Effector memory CD8-positive, alpha-beta T cell (primary cell): ENCODE measurements at regions not wholly inside any gene's neighbourhood (a gene's known extent, or its start where the extent isn't known, plus 50 kb on each side); places are given as distances from the start of the nearest gene placed in this dataset.

ENCODE experiments used
- ATAC-seq: fragments of 150-1000 bp; cut with Tn5 transposase; replicated peaks from 2 replicates; pipeline ENCODE4 v1.10.0; 2021; ENCODE audit warnings: mild to moderate bottlenecking, moderate library complexity
- DNase-seq, 3 experiments: peaks; one replicate each; pipeline ENCODE4 v3.0.0; 2021
- H3K27ac Mint-ChIP-seq, 2 donors: one replicate each; pipeline ENCODE4 v1.8.0; 2022; ENCODE audit warnings: mild to moderate bottlenecking in 2 of 2, mixed read lengths in 2 of 2, moderate library complexity in 2 of 2
- H3K27me3 Mint-ChIP-seq, 2 donors: one replicate each; pipeline ENCODE4 v1.8.0; 2022; ENCODE audit warnings: mixed read lengths in 2 of 2
- H3K36me3 Mint-ChIP-seq: one replicate; pipeline ENCODE4 v1.8.0; 2022; ENCODE audit warnings: mild to moderate bottlenecking, moderate library complexity, mixed read lengths; ENCODE audit not compliant: insufficient read depth
- H3K4me1 Mint-ChIP-seq, 2 donors: one replicate each; pipeline ENCODE4 v1.8.0; 2022; ENCODE audit warnings: low read depth in 2 of 2, mixed read lengths in 2 of 2
- H3K4me3 Mint-ChIP-seq, 2 donors: one replicate each; pipeline ENCODE4 v1.8.0; 2022; ENCODE audit warnings: mild to moderate bottlenecking in 2 of 2, mixed read lengths in 2 of 2, moderate library complexity in 2 of 2
- H3K9me3 Mint-ChIP-seq, 2 donors: one replicate each; pipeline ENCODE4 v1.8.0; 2022; ENCODE audit warnings: mixed read lengths in 2 of 2

GRCh38 chr14:44316647-44317440 lies 190.2 kb downstream of the FSCB start:
- peaks cover 4 to 7% of the 10 kb centered on the region in 2 donors for H3K9me3 Mint-ChIP-seq
- ATAC-seq (no peak), DNase-seq (no peak)

GRCh38 chr14:44309331-44309730 lies 197.8 kb downstream of the FSCB start:
- no peak overlapping the region for H3K27ac Mint-ChIP-seq
- no peak overlapping the region for H3K4me3 Mint-ChIP-seq
- H3K9me3 Mint-ChIP-seq = peaks cover 3 to 12% of the 10 kb centered on the region in 2 donors
- no peaks in the 10 kb centered on the region for H3K4me1 Mint-ChIP-seq
- DNase-seq (no peak), ATAC-seq (no peak)
- no peaks in the 10 kb centered on the region for H3K27me3 Mint-ChIP-seq
- H3K36me3 Mint-ChIP-seq = no peaks in the 10 kb centered on the region

More at GRCh38 chr14:44316647-44317440, 190.2 kb downstream of the FSCB start:
- Mint-ChIP-seq H3K36me3 (peaks cover under 1% of the 10 kb centered on the region), H3K27me3 (no peaks in the 10 kb centered on the region), H3K4me3 (no peak overlapping the region), H3K27ac (no peak overlapping the region), H3K4me1 (no peaks in the 10 kb centered on the region)

GRCh38 chr14:44300916-44301315 lies 206.2 kb downstream of the FSCB start:
- no peaks in the 10 kb centered on the region for H3K27me3 Mint-ChIP-seq
- H3K9me3 Mint-ChIP-seq = peaks cover 9 to 16% of the 10 kb centered on the region in 2 donors
- no peaks in the 10 kb centered on the region for H3K36me3 Mint-ChIP-seq
- H3K4me3 Mint-ChIP-seq = no peak overlapping the region
- no peaks in the 10 kb centered on the region for H3K4me1 Mint-ChIP-seq
- DNase-seq (no peak), ATAC-seq (no peak)
- H3K27ac Mint-ChIP-seq = no peak overlapping the region

GRCh38 chr14:44297437-44297836 lies 209.6 kb downstream of the FSCB start:
- no peaks in the 10 kb centered on the region for H3K27me3 Mint-ChIP-seq
- H3K9me3 Mint-ChIP-seq = peaks cover 12 to 30% of the 10 kb centered on the region in 2 donors
- no peaks in the 10 kb centered on the region for H3K4me1 Mint-ChIP-seq
- H3K36me3 Mint-ChIP-seq = no peaks in the 10 kb centered on the region
- no peak overlapping the region for H3K27ac Mint-ChIP-seq
- ATAC-seq (no peak), DNase-seq (no peak)
- H3K4me3 Mint-ChIP-seq = no peak overlapping the region

- Mint-ChIP-seq H3K4me3 (no peak overlapping the region), H3K4me1 (no peaks in the 10 kb centered on the region), H3K9me3 (peaks cover 11 to 14% of the 10 kb centered on the region in 2 donors), H3K36me3 (no peaks in the 10 kb centered on the region), H3K27me3 (no peaks in the 10 kb centered on the region), H3K27ac (no peak overlapping the region)
- no peak for ATAC-seq
- no peak for DNase-seq
Measured at GRCh38 chr14:44291366-44291915, 215.6 kb downstream of the FSCB start.

- DNase-seq (no peak), ATAC-seq (no peak)
- Mint-ChIP-seq H3K27ac (no peak overlapping the region), H3K27me3 (no peaks in the 10 kb centered on the region), H3K4me3 (no peak overlapping the region), H3K9me3 (peaks cover 0 to 7% of the 10 kb centered on the region in 2 donors), H3K36me3 (no peaks in the 10 kb centered on the region), H3K4me1 (no peaks in the 10 kb centered on the region)
Measured at GRCh38 chr14:44287858-44288257, 219.2 kb downstream of the FSCB start.

- no peak overlapping the region for H3K4me3 Mint-ChIP-seq
- peaks cover 0 to 4% of the 10 kb centered on the region in 2 donors for H3K9me3 Mint-ChIP-seq
- DNase-seq = no peak
- H3K27me3 Mint-ChIP-seq = no peaks in the 10 kb centered on the region
- no peak overlapping the region for H3K27ac Mint-ChIP-seq
- H3K36me3 Mint-ChIP-seq = no peaks in the 10 kb centered on the region
- no peak for ATAC-seq
- H3K4me1 Mint-ChIP-seq = no peaks in the 10 kb centered on the region
Measured at GRCh38 chr14:44286201-44286600, 220.9 kb downstream of the FSCB start.

GRCh38 chr14:44283836-44284235 lies 223.2 kb downstream of the FSCB start:
- Mint-ChIP-seq H3K4me1 (no peaks in the 10 kb centered on the region), H3K27ac (no peak overlapping the region), H3K36me3 (no peaks in the 10 kb centered on the region), H3K27me3 (no peaks in the 10 kb centered on the region), H3K4me3 (no peak overlapping the region), H3K9me3 (peaks cover 0 to 2% of the 10 kb centered on the region in 2 donors)
- ATAC-seq (no peak), DNase-seq (no peak)

- DNase-seq = no peak
- no peaks in the 10 kb centered on the region for H3K4me1 Mint-ChIP-seq
- H3K27ac Mint-ChIP-seq = no peak overlapping the region
- no peak for ATAC-seq
- no peaks in the 10 kb centered on the region for H3K27me3 Mint-ChIP-seq
- no peaks in the 10 kb centered on the region for H3K36me3 Mint-ChIP-seq
- H3K9me3 Mint-ChIP-seq = no peaks in the 10 kb centered on the region
- H3K4me3 Mint-ChIP-seq = no peak overlapping the region
Measured at GRCh38 chr14:44279357-44279756, 227.7 kb downstream of the FSCB start.

- no peak overlapping the region for H3K4me3 Mint-ChIP-seq
- H3K36me3 Mint-ChIP-seq = no peaks in the 10 kb centered on the region
- H3K27ac Mint-ChIP-seq = no peak overlapping the region
- ATAC-seq (no peak), DNase-seq (no peak)
- H3K4me1 Mint-ChIP-seq = no peaks in the 10 kb centered on the region
- H3K27me3 Mint-ChIP-seq = no peaks in the 10 kb centered on the region
- peaks cover 5 to 10% of the 10 kb centered on the region in 2 donors for H3K9me3 Mint-ChIP-seq
Measured at GRCh38 chr14:44271637-44272036, 235.4 kb downstream of the FSCB start.

GRCh38 chr14:44271006-44271405 lies 236.1 kb downstream of the FSCB start:
- H3K27me3 Mint-ChIP-seq = no peaks in the 10 kb centered on the region
- no peak overlapping the region for H3K27ac Mint-ChIP-seq
- no peak overlapping the region for H3K4me3 Mint-ChIP-seq
- no peak for DNase-seq
- H3K9me3 Mint-ChIP-seq = peaks cover 5 to 10% of the 10 kb centered on the region in 2 donors
- ATAC-seq = no peak
- H3K36me3 Mint-ChIP-seq = no peaks in the 10 kb centered on the region
- no peaks in the 10 kb centered on the region for H3K4me1 Mint-ChIP-seq

- ATAC-seq = no peak
- no peaks in the 10 kb centered on the region for H3K27me3 Mint-ChIP-seq
- H3K27ac Mint-ChIP-seq = no peak overlapping the region
- no peak for DNase-seq
- H3K9me3 Mint-ChIP-seq = peaks cover 16 to 28% of the 10 kb centered on the region in 2 donors
- no peaks in the 10 kb centered on the region for H3K4me1 Mint-ChIP-seq
- H3K36me3 Mint-ChIP-seq = no peaks in the 10 kb centered on the region
- no peak overlapping the region for H3K4me3 Mint-ChIP-seq
Measured at GRCh38 chr14:44265246-44265645, 241.8 kb downstream of the FSCB start.

GRCh38 chr14:44215660-44216059 lies 291.4 kb downstream of the FSCB start:
- no peak overlapping the region for H3K27ac Mint-ChIP-seq
- no peak for ATAC-seq
- H3K36me3 Mint-ChIP-seq = no peaks in the 10 kb centered on the region
- H3K27me3 Mint-ChIP-seq = no peaks in the 10 kb centered on the region
- DNase-seq = no peak
- H3K4me3 Mint-ChIP-seq = no peak overlapping the region
- no peaks in the 10 kb centered on the region for H3K4me1 Mint-ChIP-seq
- peaks cover 3 to 15% of the 10 kb centered on the region in 2 donors for H3K9me3 Mint-ChIP-seq

GRCh38 chr14:44211718-44212117 lies 295.4 kb downstream of the FSCB start:
- DNase-seq (no peak), ATAC-seq (no peak)
- H3K27ac Mint-ChIP-seq = no peak overlapping the region
- no peaks in the 10 kb centered on the region for H3K27me3 Mint-ChIP-seq
- peaks cover 4 to 14% of the 10 kb centered on the region in 2 donors for H3K9me3 Mint-ChIP-seq
- H3K4me1 Mint-ChIP-seq = no peaks in the 10 kb centered on the region
- no peaks in the 10 kb centered on the region for H3K36me3 Mint-ChIP-seq
- no peak overlapping the region for H3K4me3 Mint-ChIP-seq
